HepG2 (cell line): ENCODE measurements at regions not wholly inside any gene's neighbourhood (a gene's known extent, or its start where the extent isn't known, plus 50 kb on each side); places are given as distances from the start of the nearest gene placed in this dataset.

ENCODE experiments used
- ATAC-seq: fragments of 200-7000 bp; cut with Tn5 transposase; 3 replicates; pipeline ENCODE4 v1.9.1; 2020; ENCODE audit warnings: mild to moderate bottlenecking, moderate library complexity
- BruUV-seq: library from RNA; stranded (reverse); fragments of 400-500 nt; replicated peaks from 2 replicates; lab custom pipeline; 2021; lab: Mats Ljungman, UMichigan
- CTCF ChIA-PET: fragments of 300-600 bp; formaldehyde crosslinking; extraction: SDS; loops from one replicate; lab custom pipeline; 2021; ENCODE audit warnings: low total read pairs, inconsistent platforms, low intra/inter-chr PET ratio; lab: Yijun Ruan, JAX
- POLR2A ChIA-PET: fragments of 350-600 bp; sonication (Branson Sonifier 250); formaldehyde crosslinking; loops from one replicate; lab custom pipeline; 2020; ENCODE audit warnings: antibody characterized with exemption, inconsistent platforms; lab: Yijun Ruan, JAX
- DNase-seq: peaks from one replicate; pipeline ENCODE4 v3.0.0-alpha.2; 2015; ENCODE audit warnings: low spot score
- FAIRE-seq: peaks from 3 replicates; lab custom pipeline; 2011; peaks lifted over from hg19 to GRCh38; lab: Jason Lieb, UNC
- H2AFZ ChIP-seq: one replicate; pipeline ENCODE4 v1.6.1; 2011; ENCODE audit warnings: low read length, inconsistent platforms
- H3K27ac ChIP-seq: fragments of 300-600 bp; 3 replicates; pipeline ENCODE4 v1.8.0; 2011; ENCODE audit warnings: mixed run types, mild to moderate bottlenecking, mixed read lengths, low read length, inconsistent platforms; ENCODE audit not compliant: insufficient read depth; ENCODE audit errors: extremely low read length
- H3K27me3 ChIP-seq, 2 experiments: fragments of 200-600 bp in 1 of 2; 2 replicates in 1 of 2; 3 replicates in 1 of 2; pipeline versions ENCODE4 v1.6.0 to v1.8.0; 2011; ENCODE audit warnings: low read length in 2 of 2, mild to moderate bottlenecking in 2 of 2, moderate library complexity in 2 of 2, inconsistent platforms in 1 of 2; ENCODE audit not compliant: insufficient read depth in 2 of 2, control insufficient read depth in 1 of 2
- H3K36me3 ChIP-seq, 2 experiments: fragments of 200-600 bp in 1 of 2; replicated peaks in 1 of 2; 2 replicates in 1 of 2; 3 replicates in 1 of 2; pipeline versions ENCODE4 v1.5.1 to v1.8.0; 2011; ENCODE audit warnings: low read length in 2 of 2, inconsistent platforms in 1 of 2; ENCODE audit not compliant: insufficient read depth in 2 of 2, control insufficient read depth in 1 of 2
- H3K4me1 ChIP-seq: 2 replicates; pipeline ENCODE4 v1.5.1; 2012; ENCODE audit warnings: low read length, inconsistent platforms; ENCODE audit not compliant: insufficient read depth
- H3K4me2 ChIP-seq: 2 replicates; pipeline ENCODE4 v1.6.0; 2011; ENCODE audit warnings: low read depth, low read length, inconsistent platforms
- H3K4me3 ChIP-seq, 3 experiments: fragments of 200-600 bp in 1 of 3; sonication (generic), shearing (Covaris generic) in 1 of 3; replicated peaks in 1 of 3; 2 replicates each; pipeline ENCODE4 v1.5.1; 2011 to 2016; ENCODE audit warnings: low read length in 3 of 3, inconsistent platforms in 2 of 3, low read depth in 2 of 3, mild to moderate bottlenecking in 2 of 3, control low read depth in 1 of 3, mixed read lengths in 1 of 3; ENCODE audit not compliant: insufficient read depth in 1 of 3
- H3K79me2 ChIP-seq: one replicate; pipeline ENCODE4 v1.6.1; 2011; ENCODE audit warnings: low read length, inconsistent platforms; ENCODE audit not compliant: insufficient read depth
- H3K9ac ChIP-seq: 2 replicates; pipeline ENCODE4 v1.6.0; 2011; ENCODE audit warnings: mild to moderate bottlenecking, low read depth, low read length, inconsistent platforms; ENCODE audit not compliant: insufficient read depth
- H3K9me3 ChIP-seq: 2 replicates; pipeline ENCODE4 v1.5.1; 2012; ENCODE audit warnings: mild to moderate bottlenecking, low read length
- H4K20me1 ChIP-seq: 2 replicates; pipeline ENCODE4 v1.6.0; 2011; ENCODE audit warnings: inconsistent platforms, mild to moderate bottlenecking, low read length, moderate library complexity; ENCODE audit not compliant: insufficient read depth
- ELF4 ChIP-seq: sonication (generic); formaldehyde crosslinking; IDR thresholded peaks from 2 replicates; pipeline ENCODE4 v1.5.0; 2020; ENCODE audit warnings: missing genetic modification reagents, mild to moderate bottlenecking, moderate library complexity, borderline replicate concordance
- GLI4 ChIP-seq: sonication (generic); formaldehyde crosslinking; IDR thresholded peaks from 2 replicates; pipeline ENCODE4 v1.5.1; 2020; ENCODE audit warnings: missing genetic modification reagents, mild to moderate bottlenecking, moderate library complexity, borderline replicate concordance
- HDAC1 ChIP-seq: sonication (generic); formaldehyde crosslinking; IDR thresholded peaks from 2 replicates; pipeline ENCODE4 v1.5.1; 2020; ENCODE audit warnings: mild to moderate bottlenecking, missing genetic modification reagents
- KLF13 ChIP-seq: sonication (generic); formaldehyde crosslinking; IDR thresholded peaks from 2 replicates; pipeline ENCODE4 v1.4.0; 2020; ENCODE audit warnings: mild to moderate bottlenecking, missing genetic modification reagents
- MIER2 ChIP-seq: IDR thresholded peaks from 2 replicates; pipeline ENCODE4 v1.6.1; 2016; ENCODE audit warnings: missing biosample characterization, missing genetic modification reagents
- MIXL1 ChIP-seq: IDR thresholded peaks from 2 replicates; pipeline ENCODE4 v1.6.1; 2016
- NAIF1 ChIP-seq: sonication (generic); formaldehyde crosslinking; IDR thresholded peaks from 2 replicates; pipeline ENCODE4 v1.5.0; 2020; ENCODE audit warnings: mild to moderate bottlenecking, missing genetic modification reagents, borderline replicate concordance
- RXRB ChIP-seq: IDR thresholded peaks from 2 replicates; pipeline ENCODE4 v1.6.1; 2016; ENCODE audit warnings: borderline replicate concordance, missing genetic modification reagents, missing compliant biosample characterization
- SRSF9 ChIP-seq: fragments of 200-400 bp; formaldehyde crosslinking; IDR thresholded peaks from 2 replicates; pipeline ENCODE4 v1.6.1; 2018; ENCODE audit warnings: borderline replicate concordance, mild to moderate bottlenecking, low read depth, low read length; ENCODE audit not compliant: insufficient read depth, poor library complexity, severe bottlenecking
- TCF7 ChIP-seq: sonication (generic); IDR thresholded peaks from 2 replicates; pipeline ENCODE4 v1.6.1; 2016; ENCODE audit warnings: antibody characterized with exemption, low read depth
- THAP7 ChIP-seq: sonication (generic); formaldehyde crosslinking; IDR thresholded peaks from 2 replicates; pipeline ENCODE4 v1.8.1; 2023; ENCODE audit warnings: mild to moderate bottlenecking, missing genetic modification reagents
- ZNF468 ChIP-seq: sonication (generic); formaldehyde crosslinking; IDR thresholded peaks from 2 replicates; pipeline ENCODE4 v1.8.0; 2022; ENCODE audit warnings: mild to moderate bottlenecking, moderate library complexity, missing genetic modification reagents
- ZNF530 ChIP-seq: sonication (generic); formaldehyde crosslinking; IDR thresholded peaks from 2 replicates; pipeline ENCODE4 v1.5.0; 2020; ENCODE audit warnings: low read depth, mild to moderate bottlenecking, missing genetic modification reagents
- ZNF672 ChIP-seq: sonication (generic); formaldehyde crosslinking; IDR thresholded peaks from 2 replicates; pipeline ENCODE4 v1.8.1; 2022; ENCODE audit warnings: missing genetic modification reagents
- ZNF776 ChIP-seq: sonication (generic); formaldehyde crosslinking; IDR thresholded peaks from 2 replicates; pipeline ENCODE4 v1.4.0; 2020; ENCODE audit warnings: mild to moderate bottlenecking, missing genetic modification reagents
- WGBS: methylation state at CpG from one replicate; pipeline ENCODE4 v1.1.6; 2017; ENCODE audit warnings: low lambda C conversion rate; 5-methylcytosine and 5-hydroxymethylcytosine counted together
- in situ Hi-C: cut with HindIII; loops from 2 replicates; pipeline ENCODE4 v1.10.0; 2017; ENCODE audit warnings: low pct_unique_long_range_greater_than_20kb; ENCODE audit not compliant: extremely low pct_ligation_motif_present
- intact Hi-C: fragments of 100-400 bp; cut with micrococcal nuclease; formaldehyde crosslinking; loops from one replicate; pipeline ENCODE4 v1.10.0; 2022; ENCODE audit not compliant: unreplicated experiment

- Histone ChIP-seq H3K9me3 (peaks cover 6% of the 10 kb centered on the region), H3K4me1 (no peaks in the 10 kb centered on the region; the same call in 1 of the 2 replicates), H4K20me1 (no peaks in the 10 kb centered on the region), H3K79me2 (no peaks in the 10 kb centered on the region), H3K27me3 (peaks cover 9 to 30% of the 10 kb centered on the region in 2 experiments; a peak in 4 of 5 replicates), H3K4me2 (no peak overlapping the region), H2AFZ (no peak overlapping the region), H3K4me3 (no peak overlapping the region), H3K9ac (no peak overlapping the region), H3K36me3 (no peaks in the 10 kb centered on the region), H3K27ac (no peak overlapping the region)
- in situ Hi-C loops: no loop called here
- no peak for DNase-seq
- TF ChIP-seq THAP7 (CRISPR knock-in tag): no peak
- no peak for TF ChIP-seq SRSF9
- TF ChIP-seq MIER2: no peak
- no peak for TF ChIP-seq HDAC1 (CRISPR knock-in tag)
- no peak for TF ChIP-seq ZNF672 (CRISPR knock-in tag)
- TF ChIP-seq GLI4: no peak
- no peak for TF ChIP-seq ELF4 (CRISPR knock-in tag)
- TF ChIP-seq MIXL1 (CRISPR knock-in tag): no peak
- TF ChIP-seq TCF7: no peak
- no peak for TF ChIP-seq RXRB (CRISPR knock-in tag)
- TF ChIP-seq ZNF776 (CRISPR knock-in tag): no peak
- TF ChIP-seq ZNF530: no peak
- TF ChIP-seq NAIF1: no peak
- no peak for TF ChIP-seq KLF13
- no peak for TF ChIP-seq ZNF468
- ChIA-PET CTCF (no interaction called here), POLR2A (no interaction called here)
- 26% methylated on average over 3 of the region's 6 CpGs for WGBS
- no TSS peak for BruUV-seq
- intact Hi-C loops: no loop called here
- FAIRE-seq: no peak
- ATAC-seq: no peak; the same call in 2 of the 3 replicates
Measured at GRCh38 chr12:124648710-124649384, 81.4 kb upstream of the NCOR2 start.
